B cell (primary cell): ENCODE measurements at regions not wholly inside any gene's neighbourhood (a gene's known extent, or its start where the extent isn't known, plus 50 kb on each side); places are given as distances from the start of the nearest gene placed in this dataset.

Source experiments
- ATAC-seq: fragments of 200-7000 bp; cut with Tn5 transposase; one replicate; pipeline ENCODE4 v1.10.0; 2021; ENCODE audit warnings: low read depth, mild to moderate bottlenecking, moderate number of reproducible peaks, moderate library complexity
- CTCF ChIA-PET: fragments of 350-600 bp; sonication (Branson Sonifier 250); formaldehyde crosslinking; loops from one replicate; lab custom pipeline; 2021; ENCODE audit warnings: antibody characterized with exemption, inconsistent platforms; lab: Charles Lee
- POLR2A ChIA-PET: fragments of 350-600 bp; sonication (Branson Sonifier 250); formaldehyde crosslinking; loops from one replicate; lab custom pipeline; 2021; ENCODE audit warnings: antibody characterized with exemption; lab: Charles Lee
- DNase-seq: peaks from one replicate; pipeline ENCODE4 v3.0.0; 2013
- H2AFZ ChIP-seq: 2 replicates; pipeline ENCODE4 v1.6.1; 2012; ENCODE audit warnings: mild to moderate bottlenecking, low read depth, low read length; ENCODE audit not compliant: insufficient read depth, poor library complexity, severe bottlenecking
- H3K27ac ChIP-seq, 2 donors: 1 replicate in 1 of 2; 2 replicates in 1 of 2; pipeline ENCODE4 v1.5.1; 2012 to 2013; ENCODE audit warnings: low read length in 2 of 2, mild to moderate bottlenecking in 2 of 2, moderate library complexity in 1 of 2
- H3K27me3 ChIP-seq, 4 experiments: fragments of 200-600 bp in 1 of 4; sonication (generic) in 1 of 4; replicated peaks in 1 of 4; 1 replicate in 2 of 4; 2 replicates in 2 of 4; pipeline versions ENCODE4 v1.6.1 to v1.7.0; 2013 to 2016; ENCODE audit warnings: low read length in 3 of 4, mild to moderate bottlenecking in 2 of 4, mixed read lengths in 1 of 4, moderate library complexity in 1 of 4; ENCODE audit not compliant: insufficient read depth in 4 of 4, control insufficient read depth in 3 of 4; ENCODE audit errors: control extremely low read depth in 1 of 4
- H3K36me3 ChIP-seq, 2 experiments: replicated peaks in 1 of 2; 1 replicate in 1 of 2; 2 replicates in 1 of 2; pipeline versions ENCODE4 v1.6.1 to v1.7.1; 2013; ENCODE audit warnings: low read length in 1 of 2; ENCODE audit not compliant: insufficient read depth in 2 of 2, control insufficient read depth in 1 of 2; ENCODE audit errors: control extremely low read depth in 1 of 2, extremely low read depth in 1 of 2
- H3K4me1 ChIP-seq, 2 donors: fragments of 200-600 bp in 1 of 2; sonication (generic) in 1 of 2; 1 replicate in 1 of 2; 2 replicates in 1 of 2; pipeline versions ENCODE4 v1.5.1 to v1.6.1; 2013 to 2017; ENCODE audit warnings: low read length in 2 of 2; ENCODE audit not compliant: control insufficient read depth in 2 of 2, insufficient read depth in 2 of 2
- H3K4me2 ChIP-seq: replicated peaks from 2 replicates; pipeline ENCODE3; 2012; ENCODE audit warnings: mild to moderate bottlenecking, low read depth, low read length; ENCODE audit not compliant: poor library complexity, severe bottlenecking
- H3K4me3 ChIP-seq, 5 experiments: fragments of 200-600 bp in 1 of 5; sonication (generic) in 1 of 5; 1 replicate in 3 of 5; 2 replicates in 2 of 5; pipeline versions ENCODE4 v1.5.1 to v1.7.0; 2011 to 2016; ENCODE audit warnings: low read length in 4 of 5, mild to moderate bottlenecking in 4 of 5, low read depth in 2 of 5, control low read depth in 1 of 5, moderate library complexity in 1 of 5; ENCODE audit not compliant: insufficient read depth in 1 of 5; ENCODE audit errors: control extremely low read depth in 1 of 5, extremely low read depth in 1 of 5
- H3K79me2 ChIP-seq: fragments of 200-600 bp; sonication (generic); one replicate; pipeline ENCODE4 v1.6.0; 2016; ENCODE audit warnings: low read length; ENCODE audit not compliant: control insufficient read depth, insufficient read depth
- H3K9ac ChIP-seq: fragments of 200-600 bp; sonication (generic); 2 replicates; pipeline ENCODE4 v1.6.1; 2017; ENCODE audit warnings: mild to moderate bottlenecking, low read length, moderate library complexity
- H3K9me3 ChIP-seq, 3 donors: one replicate each; pipeline versions ENCODE4 v1.6.1 to v1.7.1; 2013; ENCODE audit warnings: low read length in 2 of 3; ENCODE audit not compliant: control insufficient read depth in 2 of 3, insufficient read depth in 1 of 3; ENCODE audit errors: control extremely low read depth in 1 of 3
- H4K20me1 ChIP-seq: 2 replicates; pipeline ENCODE4 v1.6.0; 2012; ENCODE audit warnings: mild to moderate bottlenecking, low read length; ENCODE audit not compliant: insufficient read depth, control insufficient read depth, poor library complexity, severe bottlenecking
- H3K27ac Mint-ChIP-seq: one replicate; pipeline ENCODE4 v1.8.0; 2021; ENCODE audit warnings: mixed read lengths
- H3K27me3 Mint-ChIP-seq: one replicate; pipeline ENCODE4 v1.8.0; 2021; ENCODE audit warnings: mixed read lengths
- H3K4me1 Mint-ChIP-seq: one replicate; pipeline ENCODE4 v1.8.0; 2021; ENCODE audit warnings: mixed read lengths
- H3K4me3 Mint-ChIP-seq: one replicate; pipeline ENCODE4 v1.8.0; 2021; ENCODE audit warnings: mixed read lengths
- H3K9me3 Mint-ChIP-seq: one replicate; pipeline ENCODE4 v1.8.0; 2022; ENCODE audit warnings: mixed read lengths; ENCODE audit not compliant: insufficient read depth
- CTCF ChIP-seq: fragments of 200-600 bp; IDR thresholded peaks from one replicate; pipeline ENCODE4 v1.8.0; 2022; ENCODE audit warnings: antibody characterized with exemption, mild to moderate bottlenecking
- EZH2 ChIP-seq: IDR thresholded peaks from 2 replicates; pipeline ENCODE4 v1.6.1; 2012; ENCODE audit warnings: borderline replicate concordance, low read depth, mild to moderate bottlenecking, moderate library complexity, low read length; ENCODE audit not compliant: insufficient read depth, poor library complexity, severe bottlenecking
- WGBS: methylation state at CpG from one replicate; pipeline ENCODE4 v1.1.5; 2013; ENCODE audit warnings: missing lambda C conversion rate; ENCODE audit not compliant: insufficient coverage; 5-methylcytosine and 5-hydroxymethylcytosine counted together
- intact Hi-C: fragments of 100-400 bp; cut with micrococcal nuclease; formaldehyde crosslinking; loops from one replicate; pipeline ENCODE4 v1.10.0; 2022

- Histone ChIP-seq H3K9me3 (no peaks in the 10 kb centered on the region), H3K9ac (no peak overlapping the region), H3K4me3 (no peak overlapping the region), H2AFZ (no peak overlapping the region), H3K79me2 (no peaks in the 10 kb centered on the region), H3K4me2 (no peak overlapping the region), H3K4me1 (no peaks in the 10 kb centered on the region), H3K27me3 (no peaks in the 10 kb centered on the region), H3K27ac (no peak overlapping the region), H3K36me3 (no peaks in the 10 kb centered on the region), H4K20me1 (no peaks in the 10 kb centered on the region)
- ATAC-seq (no peak), DNase-seq (no peak)
- TF ChIP-seq CTCF (no peak), EZH2 (no peak)
- Mint-ChIP-seq H3K4me1 (no peaks in the 10 kb centered on the region), H3K4me3 (no peak overlapping the region), H3K27me3 (no peaks in the 10 kb centered on the region), H3K9me3 (no peaks in the 10 kb centered on the region), H3K27ac (no peak overlapping the region)
- POLR2A ChIA-PET, result no interaction called here
- WGBS, result no CpG with 5 or more reads among the region's 2 CpGs
- CTCF ChIA-PET, result no interaction called here
- intact Hi-C loops, result no loop called here
Observed at GRCh38 chr4:45188501-45188900, 462.1 kb upstream of the GNPDA2 start.

- Mint-ChIP-seq H3K4me3 (no peak overlapping the region), H3K27me3 (no peaks in the 10 kb centered on the region), H3K9me3 (no peaks in the 10 kb centered on the region), H3K4me1 (no peaks in the 10 kb centered on the region), H3K27ac (no peak overlapping the region)
- intact Hi-C loops, result no loop called here
- DNase-seq, result no peak
- WGBS, result no CpG with 5 or more reads among the region's 4 CpGs
- Histone ChIP-seq H3K9me3 (no peaks in the 10 kb centered on the region), H3K4me1 (no peaks in the 10 kb centered on the region), H4K20me1 (no peaks in the 10 kb centered on the region), H3K36me3 (no peaks in the 10 kb centered on the region), H3K79me2 (no peaks in the 10 kb centered on the region), H3K27me3 (no peaks in the 10 kb centered on the region), H3K27ac (no peak overlapping the region), H3K9ac (no peak overlapping the region), H3K4me2 (no peak overlapping the region), H2AFZ (no peak overlapping the region), H3K4me3 (no peak overlapping the region)
- TF ChIP-seq CTCF, result no peak
- no peak for TF ChIP-seq EZH2
- ChIA-PET POLR2A (no interaction called here), CTCF (no interaction called here)
- ATAC-seq, result no peak
Observed at GRCh38 chr4:45186249-45186648, 459.9 kb upstream of the GNPDA2 start.
